Heart left ventricle (tissue), 13 donors: ENCODE measurements at regions not wholly inside any gene's neighbourhood (a gene's known extent, or its start where the extent isn't known, plus 50 kb on each side); places are given as distances from the start of the nearest gene placed in this dataset.

Experiments
- POLR2A ChIP-seq, 2 donors: fragments of 450-650 bp; IDR thresholded peaks; one replicate each; pipeline ENCODE4 v1.6.1; 2017; ENCODE audit warnings: antibody characterized with exemption in 2 of 2, mild to moderate bottlenecking in 2 of 2, moderate library complexity in 2 of 2
- TF ChIP-seq, protein P1 (sequence below), 12 donors: fragments of 200-600 bp; sonication (generic) in 4 of 12; IDR thresholded peaks; one replicate each; pipeline versions ENCODE4 v1.5.0 to v1.8.0; 2018 to 2022; ENCODE audit warnings: antibody characterized with exemption in 12 of 12, mild to moderate bottlenecking in 5 of 12
- donor health status: ischemic (EF 13 %, LVEDD 7.1; RV severe dilation, severe dysfunction).
- donor health status: DM: no; HTN: yes; CAD: no.
- donor health status: DM: no; HTN: no; CAD: no.
- donor health status: ischemic (EF 25% LVEDD 6.9; RV normal size, moderate dysfunction).
- donor health status: ischemic (EF 25% LVEDD 5.7; RV mildly dilated, moderate dysfunction).
- donor health status: ischemic (EF 35%, LVEDD 5.7; RV mildly dilated, moderate dysfunction).
- donor health status: nonischemic (EF 11% LVEDD 7.7; RV severe dilation, severe dysfunction).
- donor health status: DM: yes; HTN: yes; CAD: no.
- donor health status: PGD.
- donor health status: ischemic (EF 29% LVEDD 5.4; RV normal size, mild dysfunction).
- donor health status: nonischemic (EF 23%, LVEDD 6.1; RV moderate dilation, normal function).

DNA sequence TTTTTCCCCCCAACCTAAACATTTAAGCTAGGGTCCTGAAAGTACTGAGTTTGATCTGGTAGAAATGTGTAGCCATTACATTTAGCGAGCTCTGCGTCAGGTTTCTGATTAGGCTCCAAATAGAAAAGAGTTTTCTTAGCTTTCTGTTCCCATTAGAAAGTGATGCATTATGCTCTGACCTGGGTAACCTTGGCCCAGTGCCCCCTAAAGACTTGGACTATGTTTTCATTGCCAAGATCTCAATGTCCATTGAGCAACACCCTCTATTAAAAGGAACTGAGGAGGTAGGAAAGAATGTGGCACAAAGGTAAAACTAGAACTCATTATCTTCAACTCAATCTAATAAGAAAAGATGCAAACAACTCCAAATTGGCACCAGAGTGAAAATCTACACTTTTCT lies 358.9 kb upstream of the PCSK5 start:
- TF ChIP-seq, protein P1, sequence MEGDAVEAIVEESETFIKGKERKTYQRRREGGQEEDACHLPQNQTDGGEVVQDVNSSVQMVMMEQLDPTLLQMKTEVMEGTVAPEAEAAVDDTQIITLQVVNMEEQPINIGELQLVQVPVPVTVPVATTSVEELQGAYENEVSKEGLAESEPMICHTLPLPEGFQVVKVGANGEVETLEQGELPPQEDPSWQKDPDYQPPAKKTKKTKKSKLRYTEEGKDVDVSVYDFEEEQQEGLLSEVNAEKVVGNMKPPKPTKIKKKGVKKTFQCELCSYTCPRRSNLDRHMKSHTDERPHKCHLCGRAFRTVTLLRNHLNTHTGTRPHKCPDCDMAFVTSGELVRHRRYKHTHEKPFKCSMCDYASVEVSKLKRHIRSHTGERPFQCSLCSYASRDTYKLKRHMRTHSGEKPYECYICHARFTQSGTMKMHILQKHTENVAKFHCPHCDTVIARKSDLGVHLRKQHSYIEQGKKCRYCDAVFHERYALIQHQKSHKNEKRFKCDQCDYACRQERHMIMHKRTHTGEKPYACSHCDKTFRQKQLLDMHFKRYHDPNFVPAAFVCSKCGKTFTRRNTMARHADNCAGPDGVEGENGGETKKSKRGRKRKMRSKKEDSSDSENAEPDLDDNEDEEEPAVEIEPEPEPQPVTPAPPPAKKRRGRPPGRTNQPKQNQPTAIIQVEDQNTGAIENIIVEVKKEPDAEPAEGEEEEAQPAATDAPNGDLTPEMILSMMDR (IDR thresholded peaks at IDR 0.05): no peak
- TF ChIP-seq POLR2A (IDR thresholded peaks at IDR 0.05): no peak
